Panc1 (cell line): ENCODE measurements at regions not wholly inside any gene's neighbourhood (a gene's known extent, or its start where the extent isn't known, plus 50 kb on each side); places are given as distances from the start of the nearest gene placed in this dataset.

ENCODE experiments used
- POLR2AphosphoS5 ChIP-seq: IDR thresholded peaks from 2 replicates; pipeline ENCODE4 v1.6.1; 2012; ENCODE audit warnings: mild to moderate bottlenecking, low read depth, low read length, moderate library complexity
- TCF7L2 ChIP-seq: IDR thresholded peaks from 2 replicates; pipeline ENCODE4 v1.6.1; 2011; ENCODE audit warnings: mild to moderate bottlenecking, low read depth, low read length, inconsistent platforms
- TF ChIP-seq, protein P1 (sequence below): fragments of 450-650 bp; IDR thresholded peaks from 2 replicates; pipeline ENCODE4 v1.5.1; 2017; ENCODE audit warnings: mild to moderate bottlenecking
- TF ChIP-seq, protein P2 (sequence below), 2 experiments: IDR thresholded peaks; 2 replicates each; pipeline ENCODE4 v1.6.1; 2011 to 2012; ENCODE audit warnings: low read depth in 2 of 2, control low read depth in 1 of 2, low read length in 1 of 2, mild to moderate bottlenecking in 1 of 2, moderate library complexity in 1 of 2; ENCODE audit not compliant: insufficient read depth in 1 of 2

DNA sequence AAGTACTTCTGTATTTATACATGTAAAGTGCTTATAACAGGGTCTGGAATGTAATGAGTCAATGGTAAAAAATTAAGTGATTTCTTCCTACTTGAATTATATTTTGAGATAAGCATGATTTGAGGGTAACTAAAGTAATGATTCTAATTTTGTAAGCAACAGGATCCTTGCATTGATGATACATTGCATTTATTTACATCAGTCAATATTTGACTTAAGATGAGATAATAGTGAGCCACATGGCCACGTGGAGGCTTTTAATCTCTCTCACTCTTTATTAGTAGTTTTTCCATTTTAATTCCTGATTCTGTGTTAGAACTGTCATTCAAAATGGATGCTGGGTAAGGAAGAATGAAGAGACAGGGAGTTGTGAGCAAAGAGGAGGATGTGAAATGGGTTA lies 298.1 kb upstream of the PRICKLE1 start:
- TF ChIP-seq, protein P1, sequence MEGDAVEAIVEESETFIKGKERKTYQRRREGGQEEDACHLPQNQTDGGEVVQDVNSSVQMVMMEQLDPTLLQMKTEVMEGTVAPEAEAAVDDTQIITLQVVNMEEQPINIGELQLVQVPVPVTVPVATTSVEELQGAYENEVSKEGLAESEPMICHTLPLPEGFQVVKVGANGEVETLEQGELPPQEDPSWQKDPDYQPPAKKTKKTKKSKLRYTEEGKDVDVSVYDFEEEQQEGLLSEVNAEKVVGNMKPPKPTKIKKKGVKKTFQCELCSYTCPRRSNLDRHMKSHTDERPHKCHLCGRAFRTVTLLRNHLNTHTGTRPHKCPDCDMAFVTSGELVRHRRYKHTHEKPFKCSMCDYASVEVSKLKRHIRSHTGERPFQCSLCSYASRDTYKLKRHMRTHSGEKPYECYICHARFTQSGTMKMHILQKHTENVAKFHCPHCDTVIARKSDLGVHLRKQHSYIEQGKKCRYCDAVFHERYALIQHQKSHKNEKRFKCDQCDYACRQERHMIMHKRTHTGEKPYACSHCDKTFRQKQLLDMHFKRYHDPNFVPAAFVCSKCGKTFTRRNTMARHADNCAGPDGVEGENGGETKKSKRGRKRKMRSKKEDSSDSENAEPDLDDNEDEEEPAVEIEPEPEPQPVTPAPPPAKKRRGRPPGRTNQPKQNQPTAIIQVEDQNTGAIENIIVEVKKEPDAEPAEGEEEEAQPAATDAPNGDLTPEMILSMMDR, result no peak
- TF ChIP-seq, protein P2, sequence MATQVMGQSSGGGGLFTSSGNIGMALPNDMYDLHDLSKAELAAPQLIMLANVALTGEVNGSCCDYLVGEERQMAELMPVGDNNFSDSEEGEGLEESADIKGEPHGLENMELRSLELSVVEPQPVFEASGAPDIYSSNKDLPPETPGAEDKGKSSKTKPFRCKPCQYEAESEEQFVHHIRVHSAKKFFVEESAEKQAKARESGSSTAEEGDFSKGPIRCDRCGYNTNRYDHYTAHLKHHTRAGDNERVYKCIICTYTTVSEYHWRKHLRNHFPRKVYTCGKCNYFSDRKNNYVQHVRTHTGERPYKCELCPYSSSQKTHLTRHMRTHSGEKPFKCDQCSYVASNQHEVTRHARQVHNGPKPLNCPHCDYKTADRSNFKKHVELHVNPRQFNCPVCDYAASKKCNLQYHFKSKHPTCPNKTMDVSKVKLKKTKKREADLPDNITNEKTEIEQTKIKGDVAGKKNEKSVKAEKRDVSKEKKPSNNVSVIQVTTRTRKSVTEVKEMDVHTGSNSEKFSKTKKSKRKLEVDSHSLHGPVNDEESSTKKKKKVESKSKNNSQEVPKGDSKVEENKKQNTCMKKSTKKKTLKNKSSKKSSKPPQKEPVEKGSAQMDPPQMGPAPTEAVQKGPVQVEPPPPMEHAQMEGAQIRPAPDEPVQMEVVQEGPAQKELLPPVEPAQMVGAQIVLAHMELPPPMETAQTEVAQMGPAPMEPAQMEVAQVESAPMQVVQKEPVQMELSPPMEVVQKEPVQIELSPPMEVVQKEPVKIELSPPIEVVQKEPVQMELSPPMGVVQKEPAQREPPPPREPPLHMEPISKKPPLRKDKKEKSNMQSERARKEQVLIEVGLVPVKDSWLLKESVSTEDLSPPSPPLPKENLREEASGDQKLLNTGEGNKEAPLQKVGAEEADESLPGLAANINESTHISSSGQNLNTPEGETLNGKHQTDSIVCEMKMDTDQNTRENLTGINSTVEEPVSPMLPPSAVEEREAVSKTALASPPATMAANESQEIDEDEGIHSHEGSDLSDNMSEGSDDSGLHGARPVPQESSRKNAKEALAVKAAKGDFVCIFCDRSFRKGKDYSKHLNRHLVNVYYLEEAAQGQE (IDR thresholded peaks at IDR 0.05; ENCODE audit: insufficient read depth in 1 of 2, low read depth in 2 of 2, low read length in 1 of 2), result no peak
- no peak for TF ChIP-seq POLR2AphosphoS5
- TF ChIP-seq TCF7L2, result no peak
